HCT116 (cell line): ENCODE measurements at regions not wholly inside any gene's neighbourhood (a gene's known extent, or its start where the extent isn't known, plus 50 kb on each side); places are given as distances from the start of the nearest gene placed in this dataset.
"Not testable (repeated sequence)": the region's sequence is repeated elsewhere in the genome, so short reads cannot be mapped to it uniquely, and the experiment has no call there.

Experiments used
- CEBPB ChIP-seq: IDR thresholded peaks from 2 replicates; pipeline ENCODE4 v1.6.1; 2012; ENCODE audit warnings: low read depth
- POLR2A ChIP-seq: IDR thresholded peaks from 2 replicates; pipeline ENCODE4 v1.7.0; 2011; ENCODE audit warnings: borderline replicate concordance; ENCODE audit not compliant: insufficient read depth, insufficient read length; ENCODE audit errors: extremely low read depth
- RAD21 ChIP-seq: IDR thresholded peaks from 2 replicates; pipeline ENCODE4 v1.6.1; 2012; ENCODE audit warnings: low read depth, mild to moderate bottlenecking
- SP1 ChIP-seq: IDR thresholded peaks from 2 replicates; pipeline ENCODE4 v1.6.1; 2012; ENCODE audit warnings: low read depth
- YY1 ChIP-seq: IDR thresholded peaks from 2 replicates; pipeline ENCODE4 v1.6.1; 2011; ENCODE audit warnings: low read length, low read depth, moderate library complexity, mild to moderate bottlenecking; ENCODE audit not compliant: insufficient replicate concordance; ENCODE audit errors: extremely low read depth
- ZNF274 ChIP-seq: fragments of 200-500 bp; sonication (Bioruptor generic); IDR thresholded peaks from 2 replicates; pipeline ENCODE4 v1.6.1; 2014; ENCODE audit warnings: mild to moderate bottlenecking, low read depth, low read length, inconsistent platforms
- TF ChIP-seq, protein P1 (sequence below), 3 experiments: fragments of 200-600 bp in 1 of 3; sonication (generic) in 1 of 3; IDR thresholded peaks in 2 of 3; conservative IDR thresholded peaks in 1 of 3; 2 replicates each; pipeline ENCODE4 v1.5.1; 2012 to 2017; ENCODE audit warnings: low read depth in 2 of 3, low read length in 2 of 3, antibody characterized with exemption in 1 of 3, borderline replicate concordance in 1 of 3, control low read depth in 1 of 3, mild to moderate bottlenecking in 1 of 3, mixed read lengths in 1 of 3, mixed run types in 1 of 3, moderate library complexity in 1 of 3; ENCODE audit not compliant: insufficient read depth in 1 of 3

DNA sequence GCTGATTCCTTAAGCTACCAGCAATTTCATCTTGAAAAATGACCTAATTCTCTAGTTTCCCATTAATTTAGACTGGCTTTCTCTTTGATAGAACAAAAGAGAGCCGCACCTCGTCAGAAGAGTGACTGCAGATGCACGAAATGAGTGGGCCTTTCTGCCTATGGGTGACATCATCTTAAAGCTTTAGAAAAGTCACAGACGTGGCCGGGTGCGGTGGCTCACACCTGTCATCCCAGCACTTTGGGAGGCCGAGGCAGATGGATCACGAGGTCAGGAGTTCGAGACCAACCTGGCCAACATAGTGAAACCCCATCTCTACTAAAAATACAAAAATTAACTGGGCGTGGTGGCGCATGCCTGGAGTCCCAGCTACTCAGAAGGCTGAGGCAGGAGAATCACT, 190.7 kb upstream of the GLI2 start:
- TF ChIP-seq, protein P1, sequence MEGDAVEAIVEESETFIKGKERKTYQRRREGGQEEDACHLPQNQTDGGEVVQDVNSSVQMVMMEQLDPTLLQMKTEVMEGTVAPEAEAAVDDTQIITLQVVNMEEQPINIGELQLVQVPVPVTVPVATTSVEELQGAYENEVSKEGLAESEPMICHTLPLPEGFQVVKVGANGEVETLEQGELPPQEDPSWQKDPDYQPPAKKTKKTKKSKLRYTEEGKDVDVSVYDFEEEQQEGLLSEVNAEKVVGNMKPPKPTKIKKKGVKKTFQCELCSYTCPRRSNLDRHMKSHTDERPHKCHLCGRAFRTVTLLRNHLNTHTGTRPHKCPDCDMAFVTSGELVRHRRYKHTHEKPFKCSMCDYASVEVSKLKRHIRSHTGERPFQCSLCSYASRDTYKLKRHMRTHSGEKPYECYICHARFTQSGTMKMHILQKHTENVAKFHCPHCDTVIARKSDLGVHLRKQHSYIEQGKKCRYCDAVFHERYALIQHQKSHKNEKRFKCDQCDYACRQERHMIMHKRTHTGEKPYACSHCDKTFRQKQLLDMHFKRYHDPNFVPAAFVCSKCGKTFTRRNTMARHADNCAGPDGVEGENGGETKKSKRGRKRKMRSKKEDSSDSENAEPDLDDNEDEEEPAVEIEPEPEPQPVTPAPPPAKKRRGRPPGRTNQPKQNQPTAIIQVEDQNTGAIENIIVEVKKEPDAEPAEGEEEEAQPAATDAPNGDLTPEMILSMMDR (IDR thresholded peaks at IDR 0.05 in 2 of 3, conservative IDR thresholded peaks at IDR 0.05 in 1 of 3; ENCODE audit: borderline replicate concordance in 1 of 3, insufficient read depth in 1 of 3, low read depth in 2 of 3, low read length in 2 of 3), result not testable (repeated sequence)
- not testable (repeated sequence) for TF ChIP-seq YY1, RAD21, CEBPB, ZNF274, POLR2A, SP1
